NCI-H524 (cell line): ENCODE measurements at regions not wholly inside any gene's neighbourhood (a gene's known extent, or its start where the extent isn't known, plus 50 kb on each side); places are given as distances from the start of the nearest gene placed in this dataset.
"Not testable (repeated sequence)": the region's sequence is repeated elsewhere in the genome, so short reads cannot be mapped to it uniquely, and the experiment has no call there.

ENCODE experiments used
- DNase-seq, 2 experiments: peaks; one replicate each; lab custom pipeline; 2025; lab: John Stamatoyannopoulos, UW

- DNase-seq: no peak
These were observed 99.4 kb downstream of the SHANK2 start for GRCh38 chr11:71153005-71153390.

DNA sequence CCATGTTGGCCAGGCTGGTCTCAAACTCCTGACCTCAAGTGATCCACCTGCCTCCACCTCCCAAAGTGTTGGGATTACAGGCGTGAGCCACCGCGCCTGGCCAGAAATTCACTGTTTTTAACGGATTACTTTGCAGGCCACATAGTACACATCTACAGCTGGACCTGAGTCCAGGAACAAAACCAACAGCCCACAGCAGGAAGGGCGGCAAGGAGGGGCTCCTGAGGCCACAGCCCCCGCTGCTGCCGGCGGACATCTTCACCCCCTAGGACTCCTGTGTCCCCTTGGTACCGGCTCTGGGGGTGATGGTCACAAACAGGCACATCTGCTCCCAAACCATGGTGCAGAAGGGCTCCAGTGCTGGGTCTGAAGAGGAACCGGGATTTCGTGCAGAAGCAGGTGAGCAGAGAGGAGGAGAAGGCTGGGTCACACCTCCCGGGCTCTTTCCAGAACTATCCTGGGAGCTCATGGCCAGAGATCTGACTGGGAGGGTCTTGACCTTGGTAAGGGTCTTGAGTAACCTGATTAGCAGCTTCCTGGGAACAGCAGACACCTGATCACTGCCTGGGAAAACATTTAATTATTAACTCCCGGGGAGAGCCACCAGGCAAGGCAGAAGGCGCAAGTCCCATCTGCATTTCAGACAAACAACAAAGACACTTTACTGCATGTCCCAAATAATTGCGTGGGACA, 99.9 kb downstream of the SHANK2 start:
- not testable (repeated sequence) for DNase-seq

- DNase-seq: no peak
These were observed 100.8 kb downstream of the SHANK2 start for GRCh38 chr11:71151561-71151960.

- no peak for DNase-seq
These were observed 101.5 kb downstream of the SHANK2 start for GRCh38 chr11:71150859-71151258.

DNA sequence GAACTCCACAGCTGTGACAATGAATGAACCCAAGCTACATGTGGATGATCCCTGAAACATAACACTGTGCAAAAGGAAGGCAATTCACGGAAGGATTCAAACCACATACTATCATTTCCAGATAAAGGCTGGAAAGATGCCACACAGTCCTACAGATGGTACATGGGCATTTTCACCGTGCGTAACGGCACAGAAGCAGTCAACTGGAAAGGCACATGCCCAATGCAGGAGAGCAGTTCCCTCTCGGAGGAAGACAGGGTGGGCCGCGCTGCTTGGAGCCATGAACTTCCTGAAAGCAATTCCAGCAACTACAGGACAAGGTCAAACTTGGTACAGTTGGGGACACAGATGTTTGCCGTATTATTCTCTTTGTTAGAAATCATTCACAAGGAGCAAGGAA, 103.7 kb downstream of the SHANK2 start:
- no peak for DNase-seq

DNA sequence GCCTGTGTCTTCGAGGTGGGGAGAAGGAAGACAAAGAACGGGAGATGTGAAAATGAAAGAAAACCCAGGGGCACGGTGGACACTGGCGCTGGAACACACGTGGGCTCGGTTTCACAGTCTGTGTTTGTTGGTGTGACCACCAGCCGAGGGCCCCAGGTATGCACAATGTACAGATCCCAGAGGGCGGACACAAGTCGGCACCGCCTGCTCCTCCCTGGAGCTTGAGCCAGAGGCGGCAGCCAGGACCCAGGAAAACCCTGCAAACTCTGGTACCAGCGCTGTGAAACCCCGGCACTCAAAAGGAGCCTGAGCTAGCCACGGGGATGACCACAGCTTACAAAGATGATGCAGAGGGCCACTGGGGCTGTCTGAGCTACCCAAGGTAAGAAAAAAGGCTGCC, 105.0 kb downstream of the SHANK2 start:
- DNase-seq: no peak

- DNase-seq: no peak
These were observed 105.5 kb downstream of the SHANK2 start for GRCh38 chr11:71146846-71147245.

GRCh38 chr11:71145988-71146824, 106.2 kb downstream of the SHANK2 start:
- no peak for DNase-seq

- no peak for DNase-seq
These were observed 107.0 kb downstream of the SHANK2 start for GRCh38 chr11:71145368-71145767.

DNA sequence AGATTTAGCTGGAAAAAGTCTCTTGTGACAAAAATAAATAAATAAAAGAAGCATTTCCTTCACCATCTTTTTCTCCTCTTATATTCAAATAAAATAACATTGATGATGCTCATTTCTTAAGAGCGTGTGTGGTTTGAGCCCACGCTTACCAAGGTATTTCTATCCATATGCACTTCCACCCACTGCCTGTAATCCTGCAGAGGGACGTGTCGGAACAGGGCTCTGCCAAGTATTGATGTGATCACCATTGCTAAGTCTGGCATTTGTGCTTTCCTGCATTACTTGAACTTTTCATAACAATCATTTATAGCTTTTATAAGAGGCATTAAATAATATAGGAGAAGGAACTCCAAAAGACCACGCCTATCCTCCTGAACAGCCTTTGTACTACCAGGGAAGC, 107.6 kb downstream of the SHANK2 start:
- no peak for DNase-seq

- DNase-seq: no peak
These were observed 108.4 kb downstream of the SHANK2 start for GRCh38 chr11:71144010-71144409.

- DNase-seq: no peak
These were observed 112.0 kb downstream of the SHANK2 start for GRCh38 chr11:71140206-71140919.

GRCh38 chr11:71139516-71140205, 112.7 kb downstream of the SHANK2 start:
- DNase-seq: no peak

DNA sequence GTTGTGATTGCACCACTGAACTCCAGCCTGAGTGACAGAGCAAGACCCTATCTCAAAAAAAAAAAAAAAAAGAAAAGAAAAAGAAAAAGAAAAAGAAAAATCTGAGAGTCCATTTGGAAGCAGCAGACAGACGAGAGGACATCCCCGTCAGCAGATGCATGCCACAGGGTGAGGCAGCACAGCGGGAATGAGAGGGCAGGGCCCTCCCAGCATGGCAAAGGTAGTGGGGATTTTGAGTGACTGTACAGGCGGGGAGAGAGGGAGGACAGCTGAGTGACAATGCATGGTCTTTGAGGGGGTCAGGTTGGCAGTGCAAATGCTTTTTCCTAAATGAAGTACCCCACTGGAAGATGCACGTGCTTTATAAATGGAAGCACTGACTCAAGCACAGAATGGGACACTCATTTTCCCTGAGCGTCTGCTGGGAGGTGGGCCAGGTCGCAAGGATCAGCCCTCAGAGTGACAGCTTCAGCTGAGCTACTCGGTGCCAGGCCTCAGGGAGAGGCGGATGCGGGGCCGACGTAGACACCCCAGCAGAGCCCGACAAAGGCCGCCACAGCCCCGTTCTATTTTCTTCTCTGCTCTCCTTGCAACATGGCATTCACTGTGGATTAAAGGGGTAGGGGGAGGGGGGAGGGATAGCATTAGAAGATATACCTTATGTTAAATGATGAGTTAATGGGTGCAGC, 113.5 kb downstream of the SHANK2 start:
- DNase-seq: no peak

DNA sequence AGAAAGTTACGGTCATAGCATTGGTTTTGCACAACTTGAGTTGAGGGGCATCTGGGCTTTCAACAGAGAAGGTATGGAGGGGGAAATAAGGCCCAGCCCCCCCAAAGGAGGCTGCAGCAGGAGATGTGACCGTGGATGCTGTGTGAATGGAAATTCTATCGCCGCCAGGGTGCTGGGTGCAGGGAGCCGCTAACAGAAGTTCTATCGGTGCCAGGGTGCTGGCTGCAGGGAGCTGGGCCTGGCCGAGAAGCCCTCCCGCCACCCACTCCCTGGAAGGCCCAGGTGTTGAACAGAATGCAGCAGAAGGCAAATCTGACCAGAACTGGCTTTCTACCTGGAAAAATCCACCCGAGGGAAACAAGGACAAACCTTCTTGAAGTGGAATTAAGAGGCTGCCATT, 115.0 kb downstream of the SHANK2 start:
- DNase-seq: no peak

- DNase-seq: no peak
These were observed 116.1 kb downstream of the SHANK2 start for GRCh38 chr11:71136095-71136845.

- DNase-seq: no peak
These were observed 117.3 kb downstream of the SHANK2 start for GRCh38 chr11:71135112-71135511.

DNA sequence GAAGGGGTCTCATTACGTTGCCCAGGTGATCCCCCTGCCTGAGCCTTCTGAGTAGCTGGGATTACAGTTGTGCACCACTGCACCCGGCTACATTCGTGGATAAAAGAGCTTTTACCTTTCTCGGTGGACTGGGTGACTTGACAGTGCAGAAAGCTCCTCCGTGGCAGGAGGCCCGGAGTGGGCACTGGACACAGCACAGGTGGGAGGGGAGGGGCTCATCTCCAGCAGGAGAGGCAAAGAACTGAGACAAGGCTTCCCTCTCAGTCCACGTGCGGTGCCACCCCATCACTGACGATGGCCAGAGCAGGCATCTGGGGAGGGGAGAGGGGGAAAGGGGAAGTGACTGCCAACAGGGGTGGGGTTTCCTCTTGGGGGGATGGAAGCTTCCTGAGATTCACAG, 118.4 kb downstream of the SHANK2 start:
- no peak for DNase-seq

DNA sequence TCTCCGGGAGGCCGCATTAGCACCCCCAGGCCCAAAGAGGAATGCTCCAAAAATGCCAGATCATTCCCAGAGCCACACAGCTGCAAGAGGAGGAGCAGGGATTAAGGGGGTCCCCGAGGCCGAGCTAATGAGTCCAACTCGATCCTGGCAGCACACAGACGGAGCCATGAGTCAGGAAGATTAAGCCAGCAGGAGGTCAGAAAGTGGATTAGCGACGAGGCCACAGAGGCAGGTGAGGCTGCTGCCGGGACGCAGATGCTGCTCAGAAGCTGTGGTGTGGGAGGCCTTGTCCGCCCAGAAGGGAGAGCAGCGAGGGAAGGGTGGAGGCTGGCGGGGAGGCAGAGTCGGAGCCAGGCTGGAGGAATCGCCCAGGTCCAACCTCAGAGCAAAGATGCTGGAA, 120.5 kb downstream of the SHANK2 start:
- peak; percentile 89 to 94 for DNase-seq

GRCh38 chr11:71130106-71130505, 122.3 kb downstream of the SHANK2 start:
- DNase-seq: no peak

DNA sequence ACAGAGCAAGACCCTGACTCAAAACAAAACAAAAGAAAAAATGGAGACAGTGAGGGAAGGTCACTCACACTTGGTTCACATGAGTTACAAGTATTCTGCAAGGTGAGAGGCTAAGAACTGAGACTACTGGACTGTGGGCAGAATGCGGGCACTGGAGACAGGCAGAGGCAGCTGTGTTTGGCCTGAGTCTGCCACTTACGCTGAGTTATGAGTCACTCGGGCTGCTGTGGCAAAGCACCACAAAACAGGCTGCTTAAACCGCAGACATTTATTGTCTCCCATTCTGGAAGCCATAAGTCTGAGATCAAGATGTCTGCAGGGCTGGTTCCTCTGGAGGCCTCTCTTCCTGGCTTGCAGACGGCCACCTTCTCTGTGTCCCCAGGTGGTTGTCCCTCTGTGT, 122.8 kb downstream of the SHANK2 start:
- no peak for DNase-seq
